ENCODE measurements at regions not wholly inside any gene's neighbourhood (a gene's known extent, or its start where the extent isn't known, plus 50 kb on each side); places are given as distances from the start of the nearest gene placed in this dataset.

GRCh38 chr12:5369298-5369697 is 62.6 kb upstream of the NTF3 start:
- Histone ChIP-seq H3K9me3 (no peaks in the 10 kb centered on the region), H3K4me1 (no peaks in the 10 kb centered on the region), H3K4me3 (no peak overlapping the region), H3K27me3 (no peaks in the 10 kb centered on the region), H3K36me3 (ENCODE audit: low read depth, missing control alignments) (no peaks in the 10 kb centered on the region), H3K27ac (no peak overlapping the region)
- intact Hi-C loops (cut with DNase I; ENCODE audit: low total_unique reads) = no loop called here
- WGBS, 2 donors = 70 to 84% methylated on average over 6 of the region's 6 CpGs
- no peak for TF ChIP-seq CTCF (IDR thresholded peaks at IDR 0.05)
- no peak for TF ChIP-seq POLR2A (IDR thresholded peaks at IDR 0.05)
- DNase-seq = no peak

- no peaks in the 10 kb centered on the region for H3K27me3 ChIP-seq
- intact Hi-C loops (cut with DNase I; ENCODE audit: low total_unique reads) = no loop called here
- no peaks in the 10 kb centered on the region for H3K36me3 ChIP-seq (ENCODE audit: low read depth, missing control alignments)
- DNase-seq = no peak
- WGBS, 2 donors = 84 to 87% methylated on average over 3 of the region's 3 CpGs
- H3K27ac ChIP-seq = no peak overlapping the region
- no peaks in the 10 kb centered on the region for H3K9me3 ChIP-seq
- no peaks in the 10 kb centered on the region for H3K4me1 ChIP-seq
- no peak overlapping the region for H3K4me3 ChIP-seq
- TF ChIP-seq POLR2A (IDR thresholded peaks at IDR 0.05) = no peak
- TF ChIP-seq CTCF (IDR thresholded peaks at IDR 0.05) = no peak
These were observed 60.3 kb upstream of the NTF3 start for GRCh38 chr12:5371631-5372030.

- Histone ChIP-seq H3K4me1 (no peaks in the 10 kb centered on the region), H3K4me3 (no peak overlapping the region), H3K27ac (no peak overlapping the region), H3K9me3 (no peaks in the 10 kb centered on the region), H3K27me3 (no peaks in the 10 kb centered on the region), H3K36me3 (ENCODE audit: low read depth, missing control alignments) (no peaks in the 10 kb centered on the region)
- 80 to 100% methylated on average over 1 of the region's 1 CpG for WGBS, 2 donors
- intact Hi-C loops (cut with DNase I; ENCODE audit: low total_unique reads) = no loop called here
- no peak for TF ChIP-seq POLR2A (IDR thresholded peaks at IDR 0.05)
- TF ChIP-seq CTCF (IDR thresholded peaks at IDR 0.05) = no peak
- no peak for DNase-seq
These were observed 57.2 kb upstream of the NTF3 start for GRCh38 chr12:5374713-5375112.

- intact Hi-C loops (cut with DNase I; ENCODE audit: low total_unique reads) = no loop called here
- WGBS, 2 donors = 78 to 86% methylated on average over 5 of the region's 5 CpGs
- H3K36me3 ChIP-seq (ENCODE audit: low read depth, missing control alignments) = no peaks in the 10 kb centered on the region
- no peaks in the 10 kb centered on the region for H3K9me3 ChIP-seq
- TF ChIP-seq POLR2A (IDR thresholded peaks at IDR 0.05) (no peak), CTCF (IDR thresholded peaks at IDR 0.05) (no peak)
- DNase-seq = no peak
- no peak overlapping the region for H3K4me3 ChIP-seq
- H3K4me1 ChIP-seq = no peaks in the 10 kb centered on the region
- H3K27me3 ChIP-seq = no peaks in the 10 kb centered on the region
- no peak overlapping the region for H3K27ac ChIP-seq
These were observed 56.2 kb upstream of the NTF3 start for GRCh38 chr12:5375547-5376295.

- no peak for TF ChIP-seq CTCF (IDR thresholded peaks at IDR 0.05)
- no peak for TF ChIP-seq POLR2A (IDR thresholded peaks at IDR 0.05)
- Histone ChIP-seq H3K4me3 (no peak overlapping the region), H3K9me3 (no peaks in the 10 kb centered on the region), H3K4me1 (no peaks in the 10 kb centered on the region), H3K27me3 (no peaks in the 10 kb centered on the region), H3K36me3 (ENCODE audit: low read depth, missing control alignments) (no peaks in the 10 kb centered on the region), H3K27ac (no peak overlapping the region)
- intact Hi-C loops (cut with DNase I; ENCODE audit: low total_unique reads) = no loop called here
- DNase-seq = no peak
- 77 to 84% methylated on average over 5 of the region's 5 CpGs for WGBS, 2 donors
These were observed 55.2 kb upstream of the NTF3 start for GRCh38 chr12:5376591-5377207.

Data from testis (tissue), 2 donors.